IMR-90 (cell line): ENCODE measurements at regions not wholly inside any gene's neighbourhood (a gene's known extent, or its start where the extent isn't known, plus 50 kb on each side); places are given as distances from the start of the nearest gene placed in this dataset.

Experiments
- ATAC-seq: fragments of 200-7000 bp; cut with Tn5 transposase; 2 replicates; pipeline ENCODE4 v1.9.1; 2020; ENCODE audit warnings: low read depth, mild to moderate bottlenecking, moderate library complexity
- BruUV-seq: library from RNA; stranded (reverse); fragments of 400-500 nt; replicated peaks from 2 replicates; lab custom pipeline; 2021; lab: Mats Ljungman, UMichigan
- CTCF ChIA-PET: fragments of 300-600 bp; formaldehyde crosslinking; extraction: SDS; loops from one replicate; lab custom pipeline; 2021; ENCODE audit warnings: antibody characterized with exemption; lab: Yijun Ruan, JAX
- POLR2A ChIA-PET: fragments of 300-600 bp; sonication (Branson Sonifier 250); formaldehyde crosslinking; loops from one replicate; lab custom pipeline; 2022; ENCODE audit warnings: antibody characterized with exemption; ENCODE audit not compliant: unreplicated experiment; lab: Charles Lee
- DNase-seq: peaks from one replicate; pipeline ENCODE4 v3.0.0; 2013
- H2AFZ ChIP-seq: replicated peaks from 2 replicates; pipeline ENCODE3; 2013; ENCODE audit warnings: low read length, mild to moderate bottlenecking; ENCODE audit not compliant: poor library complexity
- H2AK5ac ChIP-seq: 2 replicates; pipeline ENCODE4 v1.6.1; 2013; ENCODE audit warnings: low read depth, low read length, inconsistent platforms
- H2AK9ac ChIP-seq: replicated peaks from 2 replicates; pipeline ENCODE3; 2013; ENCODE audit warnings: mild to moderate bottlenecking, low read depth, low read length, moderate library complexity; ENCODE audit not compliant: poor library complexity
- H2BK120ac ChIP-seq: 2 replicates; pipeline ENCODE4 v1.6.1; 2013; ENCODE audit warnings: low read depth, low read length, inconsistent platforms
- H2BK15ac ChIP-seq: 3 replicates; pipeline ENCODE4 v1.6.1; 2013; ENCODE audit warnings: low read depth, low read length, inconsistent platforms
- H2BK20ac ChIP-seq: 2 replicates; pipeline ENCODE4 v1.6.1; 2013; ENCODE audit warnings: low read depth, mild to moderate bottlenecking, inconsistent platforms, low read length, moderate library complexity
- H2BK5ac ChIP-seq: 2 replicates; pipeline ENCODE4 v1.6.1; 2013; ENCODE audit warnings: mild to moderate bottlenecking, low read depth, low read length, inconsistent platforms; ENCODE audit not compliant: poor library complexity, severe bottlenecking
- H3K14ac ChIP-seq: replicated peaks from 2 replicates; pipeline ENCODE4 v1.6.1; 2013; ENCODE audit warnings: low read depth, low read length, inconsistent platforms
- H3K18ac ChIP-seq: 2 replicates; pipeline ENCODE4 v1.6.1; 2013; ENCODE audit warnings: low read depth, low read length, control low read depth
- H3K23ac ChIP-seq: 2 replicates; pipeline ENCODE4 v1.6.1; 2013; ENCODE audit warnings: low read depth, low read length, inconsistent platforms
- H3K27ac ChIP-seq: 2 replicates; pipeline ENCODE4 v1.5.1; 2013; ENCODE audit warnings: mild to moderate bottlenecking, control low read depth, low read length; ENCODE audit not compliant: insufficient read depth
- H3K27me3 ChIP-seq: 2 replicates; pipeline ENCODE4 v1.6.1; 2013; ENCODE audit warnings: low read length; ENCODE audit not compliant: control insufficient read depth, insufficient read depth
- H3K36me3 ChIP-seq: 2 replicates; pipeline ENCODE4 v1.6.1; 2013; ENCODE audit warnings: low read length, mixed read lengths; ENCODE audit not compliant: control insufficient read depth, insufficient read depth
- H3K4ac ChIP-seq: 2 replicates; pipeline ENCODE4 v1.6.1; 2013; ENCODE audit warnings: low read depth, low read length, inconsistent platforms
- H3K4me1 ChIP-seq: 2 replicates; pipeline ENCODE4 v1.6.1; 2013; ENCODE audit warnings: low read length, mixed read lengths; ENCODE audit not compliant: control insufficient read depth, insufficient read depth
- H3K4me2 ChIP-seq: 2 replicates; pipeline ENCODE4 v1.6.1; 2013; ENCODE audit warnings: low read depth, mild to moderate bottlenecking, control low read depth, low read length, moderate library complexity
- H3K4me3 ChIP-seq: 2 replicates; pipeline ENCODE4 v1.5.1; 2013; ENCODE audit warnings: low read depth, mild to moderate bottlenecking, control low read depth, low read length, moderate library complexity; ENCODE audit not compliant: insufficient read depth
- H3K56ac ChIP-seq: 2 replicates; pipeline ENCODE4 v1.6.1; 2013; ENCODE audit warnings: low read length, inconsistent platforms; ENCODE audit not compliant: insufficient read depth; ENCODE audit errors: extremely low read depth
- H3K79me1 ChIP-seq, 2 experiments: 2 replicates each; pipeline ENCODE4 v1.6.1; 2013; ENCODE audit warnings: low read length in 2 of 2, inconsistent platforms in 1 of 2, low read depth in 1 of 2
- H3K9ac ChIP-seq: 2 replicates; pipeline ENCODE4 v1.6.1; 2013; ENCODE audit warnings: low read depth, low read length, control low read depth
- H3K9me1 ChIP-seq: 2 replicates; pipeline ENCODE4 v1.6.1; 2013; ENCODE audit warnings: low read length, inconsistent platforms; ENCODE audit not compliant: insufficient read depth
- H3K9me3 ChIP-seq: 2 replicates; pipeline ENCODE4 v1.6.1; 2013; ENCODE audit warnings: low read length; ENCODE audit not compliant: control insufficient read depth, insufficient read depth
- H4K20me1 ChIP-seq: 2 replicates; pipeline ENCODE4 v1.6.1; 2013; ENCODE audit warnings: low read length, inconsistent platforms; ENCODE audit not compliant: insufficient read depth
- H4K5ac ChIP-seq: 2 replicates; pipeline ENCODE4 v1.6.1; 2013; ENCODE audit warnings: mild to moderate bottlenecking, low read depth, low read length, control low read depth
- H4K8ac ChIP-seq, 2 experiments: 2 replicates each; pipeline ENCODE4 v1.6.1; 2013; ENCODE audit warnings: low read depth in 2 of 2, low read length in 2 of 2, control low read depth in 1 of 2, inconsistent platforms in 1 of 2
- H4K91ac ChIP-seq: 2 replicates; pipeline ENCODE4 v1.6.1; 2013; ENCODE audit warnings: low read depth, low read length, inconsistent platforms; ENCODE audit not compliant: insufficient read depth
- RCOR1 ChIP-seq: IDR thresholded peaks from 2 replicates; pipeline ENCODE4 v1.6.1; 2012; ENCODE audit warnings: mild to moderate bottlenecking, low read length, improper control_type of control experiment; ENCODE audit not compliant: insufficient replicate concordance
- dilution Hi-C: fragments of 300-500 bp; cut with HindIII; formaldehyde crosslinking; loops from one replicate; pipeline ENCODE4 v1.14.3; 2018; ENCODE audit warnings: low sequenced_read_pairs; ENCODE audit not compliant: unreplicated experiment
- in situ Hi-C: fragments of 300-500 bp; cut with MboI; formaldehyde crosslinking; loops from 3 replicates; pipeline ENCODE4 v1.14.3; 2019; ENCODE audit warnings: low sequenced_read_pairs, inconsistent platforms, mixed read lengths
- intact Hi-C: fragments of 100-400 bp; cut with micrococcal nuclease; formaldehyde crosslinking; loops from 2 replicates; pipeline ENCODE4 v1.10.0; 2022

- H3K14ac ChIP-seq, result no peak overlapping the region
- H3K27me3 ChIP-seq, result no peaks in the 10 kb centered on the region
- H4K20me1 ChIP-seq, result no peaks in the 10 kb centered on the region
- in situ Hi-C loops (no loop called here), dilution Hi-C loops (no loop called here), intact Hi-C loops (no loop called here)
- no peak overlapping the region for H2AK5ac ChIP-seq
- no peak overlapping the region for H2AFZ ChIP-seq
- no peak for TF ChIP-seq RCOR1
- no peak overlapping the region for H3K27ac ChIP-seq
- no peak overlapping the region for H3K23ac ChIP-seq
- H2BK15ac ChIP-seq, result no peak overlapping the region
- no peak overlapping the region for H3K56ac ChIP-seq
- no peak overlapping the region for H3K4ac ChIP-seq
- no peak overlapping the region for H2BK5ac ChIP-seq
- no peaks in the 10 kb centered on the region for H3K79me1 ChIP-seq
- H3K4me1 ChIP-seq, result no peaks in the 10 kb centered on the region
- no peak overlapping the region for H4K5ac ChIP-seq
- H2BK20ac ChIP-seq, result no peak overlapping the region
- peaks cover 5% of the 10 kb centered on the region for H3K9me3 ChIP-seq
- DNase-seq (no peak), ATAC-seq (no peak)
- H3K4me3 ChIP-seq, result no peak overlapping the region
- H2AK9ac ChIP-seq, result no peak overlapping the region
- POLR2A ChIA-PET, result no interaction called here
- no peak overlapping the region for H4K91ac ChIP-seq
- H3K36me3 ChIP-seq, result no peaks in the 10 kb centered on the region
- no peak overlapping the region for H3K4me2 ChIP-seq
- CTCF ChIA-PET, result no interaction called here
- BruUV-seq, result no TSS peak
- no peak overlapping the region for H4K8ac ChIP-seq
- no peak overlapping the region for H3K18ac ChIP-seq
- H3K9me1 ChIP-seq, result no peaks in the 10 kb centered on the region
- no peak overlapping the region for H3K9ac ChIP-seq
- H2BK120ac ChIP-seq, result no peak overlapping the region
These were observed 680.7 kb upstream of the GRM7 start for GRCh38 chr3:6180171-6180570.
